T-helper 17 cell (primary cell): ENCODE measurements at regions not wholly inside any gene's neighbourhood (a gene's known extent, or its start where the extent isn't known, plus 50 kb on each side); places are given as distances from the start of the nearest gene placed in this dataset.

Source experiments
- ATAC-seq: fragments of 150-1000 bp; cut with Tn5 transposase; 2 replicates; pipeline ENCODE4 v1.10.0; 2021; ENCODE audit warnings: mild to moderate bottlenecking, moderate library complexity
- DNase-seq, 3 donors: peaks; one replicate each; pipeline versions ENCODE4 v3.0.0 to v3.0.0-alpha.2; 2020 to 2021
- H3K9me3 ChIP-seq: one replicate; pipeline ENCODE4 v1.7.0; 2013; ENCODE audit warnings: low read length, mild to moderate bottlenecking; ENCODE audit not compliant: control insufficient read depth, poor library complexity, severe bottlenecking
- H3K27ac Mint-ChIP-seq: one replicate; pipeline ENCODE4 v1.8.0; 2022; ENCODE audit warnings: mild to moderate bottlenecking, moderate library complexity, mixed read lengths
- H3K27me3 Mint-ChIP-seq: one replicate; pipeline ENCODE4 v1.8.0; 2022; ENCODE audit warnings: mixed read lengths
- H3K36me3 Mint-ChIP-seq: one replicate; pipeline ENCODE4 v1.8.0; 2022; ENCODE audit warnings: low read depth, mixed read lengths
- H3K4me1 Mint-ChIP-seq: one replicate; pipeline ENCODE4 v1.8.0; 2022; ENCODE audit warnings: mild to moderate bottlenecking, mixed read lengths
- H3K4me3 Mint-ChIP-seq: one replicate; pipeline ENCODE4 v1.8.0; 2022; ENCODE audit warnings: mild to moderate bottlenecking, moderate library complexity, mixed read lengths

GRCh38 chr7:84629640-84630318, 435.2 kb upstream of the SEMA3A start:
- H3K36me3 Mint-ChIP-seq = no peaks in the 10 kb centered on the region

DNA sequence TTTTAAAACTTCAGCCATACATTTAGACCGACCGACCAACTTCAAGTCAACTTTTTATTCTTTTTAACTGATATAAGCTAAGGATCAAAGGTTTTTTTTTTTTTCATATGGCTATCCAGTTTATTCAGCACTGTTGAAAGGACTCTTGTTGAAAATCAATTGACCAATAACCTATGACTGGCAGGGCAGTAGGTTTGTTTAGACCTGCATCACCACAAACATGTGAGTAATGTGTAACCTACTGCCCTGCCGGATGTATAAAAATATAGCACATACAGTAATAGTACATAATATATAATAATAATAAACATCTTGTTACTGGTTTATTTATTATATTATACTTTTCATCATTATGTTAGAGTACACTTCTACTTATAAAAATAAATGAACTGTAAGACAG, 434.6 kb upstream of the SEMA3A start:
- DNase-seq = no peak
- Mint-ChIP-seq H3K27ac (no peak overlapping the region), H3K36me3 (no peaks in the 10 kb centered on the region), H3K4me1 (no peaks in the 10 kb centered on the region), H3K27me3 (no peaks in the 10 kb centered on the region), H3K4me3 (no peak overlapping the region)
- no peak for ATAC-seq
- H3K9me3 ChIP-seq = no peaks in the 10 kb centered on the region

More at GRCh38 chr7:84629640-84630318, 435.2 kb upstream of the SEMA3A start:
- H3K4me1 Mint-ChIP-seq = no peaks in the 10 kb centered on the region
- no peak for DNase-seq
- H3K4me3 Mint-ChIP-seq = no peak overlapping the region
- ATAC-seq = no peak
- no peaks in the 10 kb centered on the region for H3K27me3 Mint-ChIP-seq
- no peaks in the 10 kb centered on the region for H3K9me3 ChIP-seq
- no peak overlapping the region for H3K27ac Mint-ChIP-seq

DNA sequence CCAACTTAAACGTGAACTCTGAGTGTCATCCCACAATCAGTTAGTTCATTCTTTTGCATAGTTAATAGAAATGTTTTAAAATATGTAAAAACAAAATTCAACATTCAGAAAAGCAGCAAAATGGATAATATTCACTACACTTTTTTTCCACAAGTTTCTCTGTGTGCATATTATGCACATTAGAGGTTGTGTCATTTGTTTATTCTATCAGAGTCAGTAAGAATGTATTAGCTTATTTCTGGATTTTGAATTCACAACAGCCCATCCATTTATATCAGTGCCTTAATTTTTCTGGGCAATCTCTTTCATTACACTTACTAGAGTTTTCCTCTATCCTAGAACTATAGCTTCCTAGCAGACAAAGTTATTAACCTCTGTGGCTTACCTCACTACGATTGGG, 432.7 kb upstream of the SEMA3A start:
- no peak for DNase-seq
- H3K36me3 Mint-ChIP-seq = no peaks in the 10 kb centered on the region
- H3K27me3 Mint-ChIP-seq = no peaks in the 10 kb centered on the region
- no peaks in the 10 kb centered on the region for H3K9me3 ChIP-seq
- ATAC-seq = no peak
- H3K27ac Mint-ChIP-seq = no peak overlapping the region
- no peaks in the 10 kb centered on the region for H3K4me1 Mint-ChIP-seq
- H3K4me3 Mint-ChIP-seq = no peak overlapping the region

DNA sequence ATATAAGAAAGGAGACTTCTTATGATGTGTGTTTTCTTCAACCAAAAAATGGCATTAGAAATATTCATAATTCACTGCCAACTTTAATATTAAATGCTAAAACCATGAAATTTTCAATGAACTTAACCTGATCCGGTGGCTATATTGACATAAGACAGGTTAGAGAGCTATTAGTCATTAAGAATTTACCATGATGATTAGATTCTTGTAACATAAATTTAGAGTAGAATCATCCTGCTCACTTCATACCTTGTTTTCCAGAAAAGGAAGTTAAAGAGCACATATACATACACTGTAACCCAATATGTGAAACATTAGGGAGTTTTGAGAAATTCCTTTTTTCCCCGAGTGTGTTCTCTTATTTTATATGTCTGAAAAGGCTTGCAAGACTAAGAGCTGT, 430.3 kb upstream of the SEMA3A start:
- no peak for DNase-seq
- H3K4me3 Mint-ChIP-seq = no peak overlapping the region
- H3K4me1 Mint-ChIP-seq = no peaks in the 10 kb centered on the region
- no peaks in the 10 kb centered on the region for H3K27me3 Mint-ChIP-seq
- no peaks in the 10 kb centered on the region for H3K36me3 Mint-ChIP-seq
- H3K9me3 ChIP-seq = no peaks in the 10 kb centered on the region
- ATAC-seq = no peak
- H3K27ac Mint-ChIP-seq = no peak overlapping the region

- H3K27me3 Mint-ChIP-seq = no peaks in the 10 kb centered on the region
- H3K4me3 Mint-ChIP-seq = no peak overlapping the region
- ATAC-seq (no peak), DNase-seq (no peak)
- no peaks in the 10 kb centered on the region for H3K9me3 ChIP-seq
- H3K4me1 Mint-ChIP-seq = no peaks in the 10 kb centered on the region
- no peak overlapping the region for H3K27ac Mint-ChIP-seq
- no peaks in the 10 kb centered on the region for H3K36me3 Mint-ChIP-seq
Observed at GRCh38 chr7:84624527-84624926, 429.9 kb upstream of the SEMA3A start.

- no peak for DNase-seq
- Mint-ChIP-seq H3K4me1 (no peaks in the 10 kb centered on the region), H3K36me3 (no peaks in the 10 kb centered on the region), H3K27ac (no peak overlapping the region), H3K27me3 (no peaks in the 10 kb centered on the region), H3K4me3 (no peak overlapping the region)
- no peaks in the 10 kb centered on the region for H3K9me3 ChIP-seq
- no peak for ATAC-seq
Observed at GRCh38 chr7:84617265-84618030, 422.9 kb upstream of the SEMA3A start.

GRCh38 chr7:84614821-84615501, 420.4 kb upstream of the SEMA3A start:
- ATAC-seq (no peak), DNase-seq (no peak)
- H3K27ac Mint-ChIP-seq = no peak overlapping the region
- H3K9me3 ChIP-seq = no peaks in the 10 kb centered on the region
- H3K4me3 Mint-ChIP-seq = no peak overlapping the region
- no peaks in the 10 kb centered on the region for H3K36me3 Mint-ChIP-seq
- no peaks in the 10 kb centered on the region for H3K27me3 Mint-ChIP-seq
- H3K4me1 Mint-ChIP-seq = no peaks in the 10 kb centered on the region

GRCh38 chr7:84612981-84613681, 418.5 kb upstream of the SEMA3A start:
- Mint-ChIP-seq H3K36me3 (no peaks in the 10 kb centered on the region), H3K27ac (no peak overlapping the region), H3K27me3 (no peaks in the 10 kb centered on the region), H3K4me1 (no peaks in the 10 kb centered on the region), H3K4me3 (no peak overlapping the region)
- ATAC-seq (no peak), DNase-seq (no peak)
- H3K9me3 ChIP-seq = no peaks in the 10 kb centered on the region

DNA sequence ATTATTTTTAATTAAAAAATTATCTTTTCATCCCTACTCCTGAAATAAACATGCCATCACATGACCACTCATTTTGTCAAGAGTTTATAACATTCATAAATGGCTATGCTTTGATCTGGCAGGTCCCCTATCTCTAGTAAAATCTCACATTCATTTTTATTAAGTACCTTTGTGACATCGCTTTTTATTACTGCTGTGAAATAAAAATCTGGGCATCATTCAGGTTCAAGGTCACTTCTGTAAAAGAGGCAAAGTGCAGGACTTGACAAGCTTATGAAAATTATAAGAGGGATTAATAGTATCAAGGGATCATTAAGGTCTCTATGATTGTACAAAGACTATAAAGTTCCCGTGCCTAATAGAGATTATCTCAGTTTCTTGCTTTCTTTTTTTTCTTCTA, 416.8 kb upstream of the SEMA3A start:
- Mint-ChIP-seq H3K36me3 (no peaks in the 10 kb centered on the region), H3K4me1 (no peaks in the 10 kb centered on the region), H3K4me3 (no peak overlapping the region), H3K27me3 (no peaks in the 10 kb centered on the region), H3K27ac (no peak overlapping the region)
- ATAC-seq (no peak), DNase-seq (no peak)
- H3K9me3 ChIP-seq = no peaks in the 10 kb centered on the region

DNA sequence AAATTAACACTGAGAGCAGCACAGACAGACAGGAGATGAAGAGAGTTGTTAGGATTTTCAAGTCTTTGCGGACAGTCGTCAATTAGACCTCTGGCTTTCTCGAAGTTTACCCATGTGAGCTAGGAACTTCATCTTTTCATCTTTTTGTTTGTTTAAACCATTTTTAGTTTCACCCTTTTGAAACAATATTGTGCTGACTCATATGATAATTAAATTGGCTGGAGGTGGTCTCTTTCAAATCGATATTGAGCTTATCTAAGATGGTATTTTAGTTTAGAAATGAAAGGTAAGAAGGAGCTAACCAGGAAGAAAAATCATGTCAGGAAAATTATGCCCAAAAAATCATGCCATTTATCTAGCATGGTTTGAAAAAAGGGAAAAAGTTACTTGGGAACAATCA, 415.8 kb upstream of the SEMA3A start:
- no peak for ATAC-seq
- Mint-ChIP-seq H3K27ac (no peak overlapping the region), H3K4me1 (no peaks in the 10 kb centered on the region), H3K4me3 (no peak overlapping the region), H3K27me3 (no peaks in the 10 kb centered on the region), H3K36me3 (no peaks in the 10 kb centered on the region)
- DNase-seq = no peak
- no peaks in the 10 kb centered on the region for H3K9me3 ChIP-seq

GRCh38 chr7:84605301-84605700, 410.7 kb upstream of the SEMA3A start:
- Mint-ChIP-seq H3K27ac (no peak overlapping the region), H3K4me3 (no peak overlapping the region), H3K36me3 (no peaks in the 10 kb centered on the region), H3K4me1 (no peaks in the 10 kb centered on the region), H3K27me3 (no peaks in the 10 kb centered on the region)
- no peak for DNase-seq
- H3K9me3 ChIP-seq = no peaks in the 10 kb centered on the region
- ATAC-seq = no peak

DNA sequence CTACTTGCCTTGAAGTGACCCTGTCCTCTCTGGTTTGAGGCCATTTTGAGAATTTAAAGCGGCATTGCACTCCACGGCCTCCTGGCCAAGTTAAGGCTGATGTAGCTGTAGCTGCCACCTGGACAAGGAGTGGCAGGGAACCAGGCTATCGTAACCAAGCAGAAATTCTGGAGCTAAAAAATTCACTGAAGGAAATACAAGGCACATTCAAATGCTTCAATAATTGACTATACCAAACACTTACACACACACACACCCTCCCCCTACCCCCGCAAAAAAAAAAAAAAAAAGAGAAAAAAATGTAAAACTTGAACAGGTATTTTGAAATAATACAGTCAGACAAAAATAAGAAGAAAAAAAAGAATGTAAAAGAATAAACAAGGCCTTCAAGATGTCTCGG, 409.0 kb upstream of the SEMA3A start:
- DNase-seq (no peak), ATAC-seq (no peak)
- H3K36me3 Mint-ChIP-seq = no peaks in the 10 kb centered on the region
- H3K4me1 Mint-ChIP-seq = no peaks in the 10 kb centered on the region
- no peaks in the 10 kb centered on the region for H3K27me3 Mint-ChIP-seq
- H3K9me3 ChIP-seq = no peaks in the 10 kb centered on the region
- H3K4me3 Mint-ChIP-seq = no peak overlapping the region
- H3K27ac Mint-ChIP-seq = no peak overlapping the region

DNA sequence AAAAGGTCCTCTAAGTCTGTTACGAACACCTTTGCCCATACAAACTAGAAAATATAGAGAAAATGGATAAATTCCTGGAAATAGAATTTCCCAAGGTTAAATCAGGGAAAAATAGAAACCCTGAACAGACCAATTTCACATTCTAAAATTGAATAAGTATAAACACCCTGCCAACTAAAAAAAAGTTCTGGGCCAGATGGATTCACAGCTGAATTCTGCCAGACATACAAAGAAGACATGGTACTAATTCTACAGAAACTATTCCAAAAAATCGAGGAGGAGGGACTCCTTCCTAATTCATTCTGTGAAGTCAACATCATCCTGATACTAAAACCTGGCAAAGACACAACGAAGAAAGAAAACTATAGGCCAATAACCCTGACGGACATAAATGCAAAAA, 400.4 kb upstream of the SEMA3A start:
- Mint-ChIP-seq H3K27ac (no peak overlapping the region), H3K36me3 (no peaks in the 10 kb centered on the region), H3K4me1 (no peaks in the 10 kb centered on the region), H3K27me3 (no peaks in the 10 kb centered on the region), H3K4me3 (no peak overlapping the region)
- DNase-seq (no peak), ATAC-seq (no peak)
- H3K9me3 ChIP-seq = no peaks in the 10 kb centered on the region
